Forelimb muscle (tissue), 1 donor: ENCODE measurements at regions not wholly inside any gene's neighbourhood (a gene's known extent, or its start where the extent isn't known, plus 50 kb on each side); places are given as distances from the start of the nearest gene placed in this dataset.

Experiments used
- DNase-seq: peaks from one replicate; pipeline ENCODE4 v3.0.0-alpha.2; 2013; ENCODE audit warnings: low read depth

DNA sequence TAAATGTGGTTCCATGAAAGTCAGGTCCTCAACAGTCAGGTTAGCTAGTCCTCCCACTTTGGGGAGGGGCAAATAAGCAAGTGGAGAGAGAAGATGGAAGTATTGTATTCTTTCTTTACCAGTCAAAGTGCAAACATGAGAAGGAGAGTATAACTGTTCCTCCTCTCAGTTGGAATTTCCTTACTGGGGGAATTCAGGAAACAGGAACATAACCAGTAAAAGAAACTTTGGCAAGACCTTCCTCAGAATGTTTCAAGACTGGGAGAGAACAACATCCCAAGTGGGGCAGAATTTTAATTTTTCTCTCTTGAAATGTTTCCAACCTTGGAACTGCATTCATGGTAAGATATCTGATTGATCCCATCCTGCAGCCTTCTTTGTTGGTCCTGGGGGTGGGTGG lies 552.4 kb upstream of the TNP1 start:
- no peak for DNase-seq

DNA sequence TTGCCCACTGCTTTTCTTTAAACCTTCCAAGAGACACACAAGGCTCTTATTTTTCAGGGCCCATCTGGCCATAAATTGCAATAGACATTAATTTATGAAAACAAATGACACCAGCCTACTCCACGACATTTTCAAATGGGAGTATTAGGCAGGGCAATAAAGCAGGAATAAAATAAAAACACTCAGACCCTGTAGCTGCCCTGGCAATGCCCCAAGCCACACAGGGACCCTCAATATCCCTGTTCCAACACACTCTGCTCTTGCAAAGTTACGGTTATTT lies 550.8 kb upstream of the TNP1 start:
- no peak for DNase-seq

DNA sequence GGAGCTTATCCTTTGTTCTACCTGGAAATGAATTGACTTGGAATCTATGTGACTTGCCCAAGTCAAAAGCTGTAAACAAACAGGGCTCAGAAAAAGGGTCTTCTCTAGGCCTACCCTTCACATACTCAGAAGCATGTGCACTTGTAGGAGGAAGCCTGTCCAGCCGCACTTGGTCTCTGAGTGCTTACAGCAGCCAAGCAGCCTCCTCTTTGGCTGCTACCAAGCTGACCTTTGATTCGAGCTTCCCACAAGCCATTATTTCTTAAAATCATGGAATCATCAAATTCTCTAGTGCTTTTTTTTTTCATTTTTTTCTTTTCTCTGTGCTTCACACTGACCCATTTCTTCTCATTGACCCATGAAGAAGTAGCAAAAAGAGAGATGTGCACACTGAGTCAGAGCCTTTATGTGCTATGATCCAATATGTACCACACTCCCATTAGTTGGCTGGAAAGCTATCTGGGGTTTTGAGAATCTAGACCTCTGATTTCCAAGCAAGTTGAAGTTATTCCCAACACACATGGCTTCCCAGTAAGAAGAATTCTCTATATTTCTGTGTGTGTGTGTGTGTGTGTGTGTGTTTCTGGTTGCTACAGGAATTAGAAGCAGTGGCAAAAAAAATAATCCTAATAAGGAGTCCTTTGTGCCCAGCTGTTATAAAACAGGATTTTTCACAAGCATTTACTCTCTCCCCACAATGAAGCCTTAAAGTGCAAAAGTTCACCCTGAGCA lies 550.3 kb upstream of the TNP1 start:
- DNase-seq, result no peak

DNA sequence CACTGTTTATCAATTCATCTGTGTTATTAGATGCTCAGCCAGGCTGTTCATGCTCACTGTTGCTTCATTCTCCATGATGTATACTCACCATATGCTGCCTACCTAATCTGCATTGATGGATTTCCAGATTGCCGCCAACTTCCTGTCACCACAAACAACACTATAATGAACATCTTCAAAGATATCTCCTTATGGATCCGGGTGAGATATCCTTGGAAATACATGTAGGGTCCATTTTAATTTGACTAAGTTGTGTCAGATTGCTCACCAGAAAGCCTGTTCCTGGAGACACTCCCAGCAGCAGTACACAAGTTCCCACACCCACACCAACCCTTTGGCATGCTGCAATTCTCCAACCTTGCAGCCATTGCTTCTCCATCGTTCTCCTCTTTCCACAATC lies 547.5 kb upstream of the TNP1 start:
- DNase-seq, result no peak

DNA sequence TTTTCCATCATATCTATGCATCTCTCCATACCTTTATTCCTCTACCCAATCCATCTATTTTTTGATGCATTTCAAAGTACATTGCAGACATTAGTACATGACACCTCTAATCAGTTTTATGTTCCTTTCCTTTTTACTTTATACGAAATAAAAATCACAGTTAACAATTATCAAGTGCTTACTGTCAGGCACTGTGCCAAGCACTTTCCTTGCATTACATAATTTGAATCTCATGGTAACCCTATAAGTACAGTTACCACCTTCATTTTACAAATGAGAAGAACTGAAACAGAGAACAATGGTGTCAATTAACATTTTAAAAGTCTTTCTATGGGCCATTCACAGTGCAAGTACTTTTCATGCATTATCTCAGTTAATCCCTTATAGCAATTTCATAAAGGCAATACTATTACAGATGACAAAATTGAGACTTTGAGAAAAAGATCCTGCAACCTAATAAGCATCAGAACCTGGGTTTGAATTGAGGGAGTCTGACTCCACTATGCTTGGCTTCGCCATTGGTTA lies 544.4 kb upstream of the TNP1 start:
- no peak for DNase-seq

DNA sequence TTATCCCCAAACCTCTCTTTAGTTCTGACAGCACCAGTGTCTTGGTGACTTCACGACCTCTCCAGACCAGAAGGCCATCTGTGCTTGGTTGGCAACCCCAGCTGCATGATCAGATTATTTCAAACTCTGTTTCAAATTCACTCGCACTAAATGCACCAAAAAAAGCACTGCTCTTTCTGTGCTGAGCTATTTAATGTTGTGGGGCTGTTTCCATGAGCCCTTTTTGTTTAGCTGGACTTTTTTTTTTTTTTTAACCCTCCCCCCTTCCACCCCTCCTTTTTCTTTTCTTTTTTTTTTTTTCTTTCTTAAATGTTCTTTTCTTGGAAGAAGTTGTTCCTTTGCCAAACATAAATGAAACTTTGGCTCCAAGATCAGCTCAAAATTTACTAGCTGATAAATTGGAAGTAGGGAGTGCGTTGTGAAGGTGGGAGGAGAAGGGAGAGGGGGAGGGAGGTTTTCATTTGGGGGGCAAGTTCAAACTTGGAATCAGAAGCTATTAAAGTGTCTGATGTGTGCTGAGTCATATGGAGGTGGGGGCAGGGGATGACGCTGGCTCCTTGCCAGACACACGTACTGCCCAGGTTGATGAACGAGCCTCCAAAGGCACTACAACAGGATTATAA lies 543.0 kb upstream of the TNP1 start:
- peak; percentile 71 for DNase-seq

DNA sequence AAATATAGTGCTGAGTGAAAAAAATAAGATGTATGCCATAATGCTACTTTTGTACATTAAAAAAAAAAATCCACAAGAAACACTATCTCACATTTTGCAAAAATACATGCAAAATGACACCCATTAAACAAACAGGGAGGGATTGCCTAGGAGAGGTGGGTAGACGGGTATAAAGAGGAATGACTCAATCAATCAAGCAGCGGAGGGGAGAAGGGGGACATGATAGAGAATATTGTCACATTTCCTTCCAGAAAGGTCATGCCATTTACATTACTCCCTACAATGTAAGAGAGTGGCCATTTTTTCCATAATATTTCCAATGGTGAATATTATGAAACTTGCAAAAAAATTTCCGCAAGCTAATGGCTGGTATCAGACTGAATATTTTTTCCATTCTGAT lies 542.3 kb upstream of the TNP1 start:
- DNase-seq, result no peak

DNA sequence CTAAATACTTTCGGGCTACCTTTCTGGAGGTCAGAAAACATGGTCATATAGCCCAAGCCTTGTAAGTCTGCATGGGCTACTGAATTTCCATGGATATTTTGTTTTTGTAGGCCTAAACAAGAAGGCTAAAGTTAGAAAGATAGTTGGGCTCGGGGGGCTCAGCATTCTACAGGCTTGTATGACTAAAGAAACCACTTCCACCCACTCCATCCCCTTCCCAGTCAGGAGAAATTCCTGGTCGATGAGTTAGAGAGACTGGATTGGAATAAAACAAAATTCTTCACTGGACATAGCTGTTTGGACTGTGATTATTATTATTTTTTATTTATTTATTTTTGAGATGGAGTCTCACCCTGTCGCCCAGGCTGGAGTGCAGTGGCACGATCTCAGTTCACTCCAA lies 539.4 kb upstream of the TNP1 start:
- DNase-seq, result no peak

DNA sequence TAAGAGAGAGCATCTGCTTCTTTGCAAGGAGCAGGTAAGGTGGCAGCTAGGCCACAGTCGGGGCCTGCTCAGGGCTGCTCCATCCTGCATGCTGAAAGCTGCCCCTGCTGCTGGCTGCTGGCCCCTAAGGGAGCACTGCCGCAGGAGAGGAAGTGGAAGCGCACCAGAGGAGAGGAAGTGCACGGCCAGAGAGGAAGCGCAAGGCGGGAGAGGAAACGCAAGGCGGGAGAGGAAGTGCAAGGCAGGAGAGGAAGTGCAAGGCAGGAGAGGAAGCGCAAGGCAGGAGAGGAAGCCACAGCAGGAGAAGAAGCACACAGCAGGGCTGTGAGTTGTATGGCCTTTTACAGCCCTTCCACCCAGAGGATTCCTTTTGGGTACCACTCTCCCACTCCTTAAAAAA lies 539.0 kb upstream of the TNP1 start:
- no peak for DNase-seq

DNA sequence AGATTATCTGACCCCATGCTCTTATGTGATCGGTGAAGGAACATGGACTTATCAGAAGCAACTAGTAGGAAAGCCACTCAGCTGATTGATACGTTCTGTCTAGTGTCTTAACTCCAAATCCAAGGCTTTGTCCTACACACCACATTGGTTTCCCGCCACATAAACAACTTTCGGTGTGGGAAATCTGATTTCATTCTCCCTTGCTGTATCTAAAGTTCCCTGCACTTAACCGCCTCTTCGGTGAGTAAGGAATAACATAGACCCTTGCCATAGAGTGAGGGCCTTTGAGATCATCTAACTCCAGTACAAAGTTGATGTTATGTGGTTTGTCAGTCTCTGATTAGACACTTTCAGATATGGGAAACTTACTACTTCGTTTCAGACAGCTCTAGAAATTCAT lies 538.2 kb upstream of the TNP1 start:
- DNase-seq, result no peak

DNA sequence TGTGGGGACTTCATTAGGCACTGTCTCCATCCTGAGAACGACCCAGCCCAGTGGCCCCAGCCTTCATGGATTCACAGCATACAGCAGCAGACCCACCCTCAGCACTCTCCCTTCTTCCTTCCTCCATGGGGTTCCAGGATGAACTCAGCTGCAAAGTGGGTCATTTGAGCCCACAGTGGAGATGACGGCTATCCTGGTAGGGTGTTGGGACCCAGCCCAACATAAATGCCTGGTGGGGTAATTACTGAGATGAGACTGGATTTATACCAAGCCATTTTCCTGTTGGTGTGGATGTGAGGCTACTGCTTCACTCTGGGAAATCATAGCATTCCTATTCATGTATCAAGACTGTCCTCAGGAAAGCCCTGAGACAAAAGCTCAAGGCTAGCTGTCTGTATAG lies 536.7 kb upstream of the TNP1 start:
- DNase-seq, result no peak

DNA sequence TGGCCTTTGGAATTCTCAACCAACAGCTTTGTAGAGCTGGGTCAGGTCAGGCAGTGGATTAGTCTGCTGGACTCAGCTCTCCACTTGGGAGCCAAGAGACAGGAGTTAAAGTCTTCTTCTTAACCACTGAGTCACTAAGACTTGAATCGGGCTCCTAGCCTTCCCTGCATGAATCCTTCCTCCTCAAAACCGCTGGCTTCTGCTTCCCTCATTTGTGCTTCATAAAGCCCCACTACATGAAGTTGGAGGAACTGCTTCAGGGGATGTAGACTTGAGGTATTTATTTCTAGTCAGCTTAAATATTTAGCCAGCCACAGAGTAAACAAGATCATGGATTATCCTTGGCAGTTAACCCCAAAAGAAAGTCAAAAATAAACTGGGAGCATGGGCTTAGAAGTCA lies 536.3 kb upstream of the TNP1 start:
- DNase-seq, result no peak

DNA sequence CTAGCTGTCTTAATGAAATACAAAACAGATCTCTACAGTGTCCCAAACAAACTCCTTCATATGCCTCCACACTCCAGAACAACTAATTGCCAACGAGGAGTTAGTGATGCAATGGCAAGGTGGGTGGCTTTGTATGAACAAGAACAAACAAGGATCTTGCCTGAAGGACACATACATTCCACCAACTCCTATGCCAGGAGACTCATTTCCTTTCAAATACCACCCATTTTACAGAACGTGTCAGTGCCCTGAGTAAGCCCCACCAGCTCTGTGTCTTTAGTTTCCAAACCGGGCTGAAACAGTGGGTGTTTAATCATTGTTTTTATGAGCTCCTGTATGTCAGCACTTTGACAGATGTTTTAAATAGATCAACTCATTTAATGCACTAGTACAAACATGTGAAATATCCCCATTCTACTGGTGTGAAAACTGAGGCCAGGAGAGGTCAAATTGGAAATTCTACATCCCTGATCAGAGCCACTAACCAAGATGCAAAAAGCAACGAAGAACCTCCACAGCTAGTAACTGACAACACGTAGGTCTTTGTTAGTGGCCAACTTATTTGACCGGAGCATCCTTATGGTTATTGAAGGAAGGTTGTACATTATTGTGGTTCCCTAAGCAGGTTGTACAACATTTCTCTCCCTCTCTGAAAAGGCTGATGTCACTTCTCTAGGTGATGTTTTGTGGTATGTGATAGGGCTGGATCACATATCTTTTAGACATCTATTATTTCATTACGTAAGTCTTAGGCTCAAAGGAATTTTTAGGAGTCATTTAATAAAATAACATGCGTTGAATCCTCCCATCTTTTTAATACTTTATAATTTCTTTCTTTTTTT lies 534.9 kb upstream of the TNP1 start:
- DNase-seq, result no peak

DNA sequence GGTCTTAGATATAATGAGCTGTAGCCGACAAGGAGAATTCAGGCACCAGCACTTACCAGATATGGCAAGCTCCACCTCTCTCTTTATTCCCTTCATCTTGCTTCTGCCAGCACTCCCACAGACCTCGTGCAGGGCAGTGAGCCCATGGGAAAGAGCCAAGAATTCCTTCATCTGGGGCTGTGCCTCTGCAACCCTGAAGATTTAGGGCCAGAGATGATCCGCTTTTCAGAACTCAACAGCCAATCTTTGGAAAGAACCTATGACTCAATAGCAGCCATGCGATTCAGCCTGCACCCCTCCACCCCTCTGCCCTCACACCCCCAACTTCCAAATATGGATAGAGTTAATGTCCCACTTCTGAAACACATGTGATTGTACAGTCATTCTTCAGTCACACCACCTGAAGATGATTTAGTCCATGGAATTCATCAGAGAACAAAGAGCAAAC lies 533.7 kb upstream of the TNP1 start:
- no peak for DNase-seq

DNA sequence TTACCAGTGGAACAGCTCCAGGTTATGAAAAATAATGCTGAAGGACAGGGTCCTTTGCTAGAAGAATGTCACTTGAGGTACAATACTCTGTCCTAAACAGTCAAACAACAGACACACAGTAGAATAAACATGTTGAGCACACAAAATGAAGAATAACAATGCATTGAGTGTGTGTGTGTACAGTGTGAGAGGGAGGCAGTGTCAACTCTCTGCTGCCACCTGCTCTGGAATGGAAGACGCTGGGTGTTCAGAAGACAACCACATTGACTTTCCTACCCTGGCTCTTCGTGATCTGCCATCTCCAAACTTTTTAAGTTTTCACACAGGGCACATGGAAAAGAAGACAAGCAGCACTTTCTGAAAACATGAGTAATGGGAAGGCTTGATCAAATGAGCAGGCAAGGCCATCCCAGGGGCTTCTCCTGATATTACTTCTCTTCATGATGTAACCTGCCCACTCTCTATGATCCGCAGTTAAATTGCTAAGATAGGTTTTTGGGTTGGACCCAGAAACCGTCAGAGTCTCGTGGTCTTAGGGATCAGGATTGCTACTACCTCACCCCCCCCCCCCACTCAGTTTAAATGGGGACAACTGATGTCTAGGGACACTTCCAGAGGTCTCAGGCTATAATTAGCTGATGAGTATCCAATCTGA lies 533.2 kb upstream of the TNP1 start:
- no peak for DNase-seq

DNA sequence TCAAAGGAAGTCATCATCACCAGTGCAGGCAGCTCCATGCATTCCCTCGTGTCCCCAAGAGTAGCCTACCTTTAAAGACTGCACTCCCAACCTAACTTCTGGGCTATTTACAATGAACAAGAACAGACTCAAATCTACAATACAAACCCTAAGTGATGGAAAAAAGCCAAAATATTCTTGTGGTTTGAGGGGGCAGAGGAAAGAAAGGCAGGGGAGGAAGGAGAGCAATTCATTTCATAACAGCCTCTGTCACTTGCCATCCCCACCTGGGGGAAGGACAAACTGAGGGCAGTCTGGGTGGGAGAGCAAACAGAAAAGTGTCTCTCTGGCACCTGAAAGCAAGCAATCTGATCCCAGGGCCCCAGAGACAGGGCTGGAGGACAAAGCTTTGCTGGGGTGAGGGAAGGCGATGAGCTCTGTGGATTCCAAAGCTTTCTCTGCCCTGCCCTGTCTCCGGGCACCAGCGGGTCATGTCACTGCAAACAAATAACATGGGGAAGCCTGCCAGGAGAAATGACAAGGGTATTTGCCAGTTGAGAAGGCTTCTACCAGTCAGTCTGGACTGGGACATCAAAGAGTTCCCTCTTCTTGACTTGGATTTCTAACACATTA lies 528.0 kb upstream of the TNP1 start:
- DNase-seq, result no peak

DNA sequence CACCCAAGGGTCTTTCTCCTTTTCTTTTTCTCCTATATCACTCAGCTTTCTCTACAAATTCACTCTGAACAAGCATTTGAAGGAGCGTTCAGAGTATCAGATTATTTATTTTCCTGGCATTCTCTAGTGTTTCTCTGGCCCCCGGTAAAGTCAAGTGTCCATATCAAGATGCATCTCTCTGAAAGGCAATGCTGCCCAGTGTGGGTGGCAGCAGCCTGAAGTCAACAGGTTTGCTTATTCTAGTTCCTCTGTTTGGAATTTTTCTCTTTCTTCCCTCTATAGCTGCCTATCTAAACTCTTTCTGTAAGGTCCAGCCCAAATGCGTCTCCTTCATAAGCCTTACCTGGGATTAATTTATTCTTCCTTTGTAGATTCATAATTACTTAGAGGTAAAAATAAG lies 526.2 kb upstream of the TNP1 start:
- no peak for DNase-seq

DNA sequence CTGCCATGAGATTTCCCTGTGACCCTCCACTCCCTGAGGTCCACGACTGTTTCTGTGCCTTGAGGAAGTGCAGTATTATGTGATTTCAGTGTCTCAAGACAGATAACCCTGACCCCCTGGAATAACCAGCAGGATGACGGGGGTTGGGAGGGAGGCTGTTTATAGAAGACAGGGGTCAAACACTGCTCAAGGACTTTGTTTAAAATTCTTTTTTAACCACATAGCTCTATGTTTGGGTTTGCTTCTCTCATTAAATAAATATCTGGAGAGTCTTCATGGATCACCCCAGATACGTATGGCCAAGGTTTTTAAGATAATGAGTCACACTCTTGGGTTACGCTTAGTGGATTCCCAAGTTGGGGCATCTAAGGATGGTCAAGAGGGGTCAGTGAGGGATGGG lies 523.8 kb upstream of the TNP1 start:
- DNase-seq, result no peak

DNA sequence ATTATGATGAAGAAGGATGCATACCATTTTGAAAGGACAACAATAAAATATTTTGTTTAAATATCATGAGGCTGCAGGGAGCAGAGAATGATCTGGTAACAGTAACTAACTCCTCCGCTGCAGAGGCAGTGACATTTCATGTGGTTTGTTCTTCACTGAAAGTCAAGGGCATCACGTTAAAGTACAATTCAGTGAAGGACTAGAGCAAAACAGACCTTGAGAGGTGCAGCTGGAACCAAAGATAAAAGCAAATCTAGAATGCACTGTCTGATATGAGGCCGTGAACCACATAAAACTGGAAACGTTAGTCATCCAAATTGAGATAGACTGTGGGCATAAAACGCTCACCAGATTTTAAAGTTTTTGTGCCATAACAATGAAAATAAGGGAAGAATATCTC lies 522.9 kb upstream of the TNP1 start:
- no peak for DNase-seq

DNA sequence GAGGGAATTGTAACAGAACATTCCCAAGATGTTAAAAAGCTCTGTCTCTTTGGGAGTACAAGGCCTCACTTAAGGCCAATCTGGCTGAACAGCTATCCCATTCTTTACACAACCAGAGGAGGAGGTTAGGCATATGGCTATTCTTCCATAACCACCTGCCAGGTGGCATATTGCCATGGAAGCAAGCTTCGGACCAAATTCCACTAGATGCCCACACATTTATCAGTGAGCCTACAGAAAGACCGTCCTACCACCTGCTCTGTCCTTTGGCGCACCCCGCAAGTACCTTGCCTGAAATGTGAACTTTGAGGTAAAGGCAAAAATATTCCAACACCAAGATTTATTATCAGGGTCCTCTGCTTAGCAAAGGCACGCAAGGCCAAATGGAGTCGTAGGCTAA lies 519.9 kb upstream of the TNP1 start:
- no peak for DNase-seq

DNA sequence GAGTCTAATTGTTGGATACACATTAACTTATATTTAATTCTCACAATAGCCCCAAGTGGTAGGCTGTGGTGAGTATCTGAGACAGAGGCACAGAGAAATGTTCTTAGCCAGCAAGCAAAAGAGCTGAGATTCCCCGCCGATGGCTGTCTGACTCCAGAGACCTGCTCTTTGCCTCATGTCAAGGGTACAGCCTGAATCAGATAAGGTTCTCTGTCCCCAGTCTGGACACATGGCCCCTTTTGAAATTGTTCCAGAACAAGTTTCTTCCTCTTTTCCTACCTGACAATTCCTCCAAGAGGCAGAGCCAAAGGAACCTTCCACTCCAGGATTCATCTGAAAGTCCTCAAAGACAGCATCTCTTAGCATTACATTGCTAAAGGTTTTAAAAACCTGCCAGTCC lies 512.9 kb upstream of the TNP1 start:
- no peak for DNase-seq

DNA sequence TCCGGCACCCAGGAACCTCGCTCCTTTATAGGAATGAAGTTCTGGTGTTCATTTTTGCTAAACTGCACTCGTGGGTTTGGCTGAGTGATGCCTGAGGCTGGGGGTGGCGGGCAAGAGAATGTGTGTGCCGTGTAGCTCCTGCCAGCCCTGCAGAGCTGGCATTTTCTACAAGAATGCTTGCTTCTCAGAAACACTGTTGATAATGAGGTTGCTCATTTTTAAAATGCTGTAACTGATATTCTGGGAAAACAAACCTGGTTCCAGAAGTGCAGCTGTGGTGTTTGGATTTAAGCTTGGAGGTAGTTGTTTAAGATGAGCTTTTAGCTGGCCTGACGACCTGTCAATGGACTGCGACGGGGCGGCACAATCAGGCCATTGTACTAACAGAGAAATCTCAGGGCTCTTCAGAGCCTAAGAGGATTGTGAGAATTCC lies 511.9 kb upstream of the TNP1 start:
- no peak for DNase-seq
